HCT116 (cell line): ENCODE measurements at regions not wholly inside any gene's neighbourhood (a gene's known extent, or its start where the extent isn't known, plus 50 kb on each side); places are given as distances from the start of the nearest gene placed in this dataset.

Source experiments
- ATAC-seq: fragments of 200-7000 bp; cut with Tn5 transposase; 2 replicates; pipeline ENCODE4 v1.9.1; 2020; ENCODE audit warnings: mild to moderate bottlenecking, moderate library complexity
- BruUV-seq: library from RNA; stranded (reverse); fragments of 400-500 nt; replicated peaks from 2 replicates; lab custom pipeline; 2021; lab: Mats Ljungman, UMichigan
- CTCF ChIA-PET: fragments of 300-600 bp; sonication (Branson Sonifier 250); formaldehyde crosslinking; loops from one replicate; lab custom pipeline; 2021; ENCODE audit warnings: antibody characterized with exemption; lab: Charles Lee
- POLR2A ChIA-PET: fragments of 300-600, 350-600 bp; sonication (Branson Sonifier 250); formaldehyde crosslinking; loops from one replicate; lab custom pipeline; 2021; ENCODE audit warnings: antibody characterized with exemption; lab: Charles Lee
- RAD21 ChIA-PET, 2 experiments: fragments of 300-600 bp; sonication (Branson Sonifier 250); formaldehyde crosslinking; loops; one replicate each; lab custom pipeline; 2023; ENCODE audit warnings: low total read pairs in 2 of 2; ENCODE audit not compliant: uncharacterized antibody in 2 of 2, unreplicated experiment in 2 of 2, low non-redundant PET in 1 of 2; lab: Charles Lee
- DNase-seq: peaks from one replicate; pipeline ENCODE4 v3.0.0-alpha.2; 2010; ENCODE audit warnings: low read depth, low spot score
- H2AFZ ChIP-seq: fragments of 200-600 bp; shearing (Covaris generic), sonication (generic); 2 replicates; pipeline ENCODE4 v1.6.1; 2017; ENCODE audit warnings: low read depth, mixed run types, mixed read lengths, antibody characterized with exemption, low read length; ENCODE audit not compliant: poor library complexity, severe bottlenecking
- H3K27ac ChIP-seq: 2 replicates; pipeline ENCODE4 v1.5.1; 2012; ENCODE audit warnings: low read depth, low read length
- H3K27me3 ChIP-seq: fragments of 200-600 bp; sonication (generic); 2 replicates; pipeline ENCODE4 v1.6.1; 2016; ENCODE audit warnings: mixed run types, low read length, mixed read lengths; ENCODE audit not compliant: insufficient read depth
- H3K36me3 ChIP-seq, 2 experiments: fragments of 200-500 bp in 1 of 2; fragments of 200-600 bp in 1 of 2; sonication (Bioruptor generic) in 1 of 2; sonication (generic) in 1 of 2; 2 replicates each; pipeline versions ENCODE4 v1.5.1 to v1.6.1; 2014 to 2016; ENCODE audit warnings: low read length in 2 of 2, inconsistent platforms in 1 of 2, mixed read lengths in 1 of 2, mixed run types in 1 of 2; ENCODE audit not compliant: insufficient read depth in 2 of 2, control insufficient read depth in 1 of 2
- H3K4me1 ChIP-seq, 2 experiments: fragments of 200-600 bp in 1 of 2; sonication (generic) in 1 of 2; 2 replicates each; pipeline versions ENCODE4 v1.5.1 to v1.6.1; 2012 to 2017; ENCODE audit warnings: low read length in 2 of 2, inconsistent platforms in 1 of 2, mild to moderate bottlenecking in 1 of 2, mixed read lengths in 1 of 2, mixed run types in 1 of 2, moderate library complexity in 1 of 2; ENCODE audit not compliant: insufficient read depth in 2 of 2, control insufficient read depth in 1 of 2
- H3K4me2 ChIP-seq: fragments of 200-600 bp; sonication (generic); 2 replicates; pipeline ENCODE4 v1.6.1; 2017; ENCODE audit warnings: mixed run types, low read length, mixed read lengths
- H3K4me3 ChIP-seq, 2 experiments: fragments of 200-600 bp in 1 of 2; sonication (generic) in 1 of 2; replicated peaks in 1 of 2; 2 replicates each; pipeline ENCODE4 v1.5.1; 2011 to 2016; ENCODE audit warnings: low read length in 2 of 2, control low read depth in 1 of 2, low read depth in 1 of 2, mild to moderate bottlenecking in 1 of 2, mixed read lengths in 1 of 2, mixed run types in 1 of 2
- H3K79me2 ChIP-seq: fragments of 200-600 bp; sonication (generic); 2 replicates; pipeline ENCODE4 v1.6.1; 2017; ENCODE audit warnings: mild to moderate bottlenecking, mixed run types, low read length, moderate library complexity, mixed read lengths; ENCODE audit not compliant: insufficient read depth
- H3K9ac ChIP-seq: fragments of 200-600 bp; sonication (generic); 2 replicates; pipeline ENCODE4 v1.6.1; 2016; ENCODE audit warnings: low read length, mixed read lengths
- H3K9me2 ChIP-seq: fragments of 200-600 bp; sonication (generic), shearing (Covaris generic); 2 replicates; pipeline ENCODE4 v1.6.1; 2017; ENCODE audit warnings: mixed run types, mild to moderate bottlenecking, moderate library complexity; ENCODE audit not compliant: insufficient read depth
- H3K9me3 ChIP-seq, 2 experiments: fragments of 200-500 bp in 1 of 2; fragments of 200-600 bp in 1 of 2; sonication (Bioruptor generic) in 1 of 2; sonication (generic) in 1 of 2; 2 replicates each; pipeline ENCODE4 v1.6.1; 2014 to 2017; ENCODE audit warnings: low read length in 2 of 2, mixed read lengths in 2 of 2, inconsistent platforms in 1 of 2, low read depth in 1 of 2, mild to moderate bottlenecking in 1 of 2, mixed run types in 1 of 2, moderate library complexity in 1 of 2; ENCODE audit not compliant: control insufficient read depth in 1 of 2, insufficient read depth in 1 of 2
- H4K20me1 ChIP-seq: fragments of 200-600 bp; sonication (generic), shearing (Covaris generic); 2 replicates; pipeline ENCODE4 v1.6.1; 2017; ENCODE audit warnings: mixed run types, mild to moderate bottlenecking, moderate library complexity; ENCODE audit not compliant: insufficient read depth
- EGR1 ChIP-seq: IDR thresholded peaks from 2 replicates; pipeline ENCODE4 v1.6.1; 2012; ENCODE audit warnings: low read depth
- EZH2 ChIP-seq: fragments of 200-600 bp; sonication (generic); IDR thresholded peaks from 2 replicates; pipeline ENCODE4 v1.6.1; 2017; ENCODE audit warnings: antibody characterized with exemption, mixed run types
- FOSL1 ChIP-seq: IDR thresholded peaks from 2 replicates; pipeline ENCODE4 v1.6.1; 2012; ENCODE audit warnings: low read depth
- TCF7L2 ChIP-seq: IDR thresholded peaks from 2 replicates; pipeline ENCODE4 v1.7.0; 2011; ENCODE audit warnings: borderline replicate concordance, inconsistent platforms; ENCODE audit not compliant: insufficient read depth, insufficient read length; ENCODE audit errors: extremely low read depth
- intact Hi-C: fragments of 100-400 bp; cut with micrococcal nuclease; formaldehyde crosslinking; loops from 2 replicates; pipeline ENCODE4 v1.10.0; 2022
- TF ChIP-seq, protein P1 (sequence below): IDR thresholded peaks from 2 replicates; pipeline ENCODE4 v1.6.1; 2012; ENCODE audit warnings: low read depth
- TF ChIP-seq, protein P2 (sequence below): IDR thresholded peaks from 2 replicates; pipeline ENCODE4 v1.6.1; 2011; ENCODE audit warnings: mild to moderate bottlenecking, low read length, moderate library complexity; ENCODE audit not compliant: insufficient replicate concordance; ENCODE audit errors: extremely low read depth

DNA sequence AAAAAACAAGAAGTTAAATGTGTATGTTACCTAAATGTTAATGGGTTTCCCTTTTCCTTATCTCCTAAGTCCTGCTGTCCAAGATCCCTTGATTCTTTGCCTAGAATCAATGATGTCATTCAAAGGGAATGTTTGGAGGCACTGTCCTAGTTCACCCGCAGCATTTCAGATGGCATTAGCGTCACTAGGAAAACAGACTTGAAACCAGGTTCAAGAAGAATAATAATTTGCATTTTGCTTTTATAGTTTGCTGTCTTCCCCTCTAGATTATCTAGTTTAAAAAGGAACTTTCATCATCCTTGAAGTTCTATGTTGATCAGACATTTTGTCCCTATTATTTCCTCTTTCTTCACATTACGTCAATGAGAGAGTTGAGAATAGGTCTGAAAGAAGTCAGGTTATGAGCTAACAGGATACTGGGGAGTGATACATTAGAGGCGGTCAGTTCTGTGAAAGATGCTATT, 234.1 kb upstream of the PGRMC2 start:
- CTCF ChIA-PET: interaction anchor here (0.8 kb wide), 1 partner anchor 68 kb away, joined by 3 read pairs; no protein-coding TSS in a partner anchor
- peak overlapping the region; percentile 8 for H2AFZ ChIP-seq
- POLR2A ChIA-PET: no interaction called here
- no peak overlapping the region for H3K27ac ChIP-seq
- no peaks in the 10 kb centered on the region for H3K79me2 ChIP-seq
- no peaks in the 10 kb centered on the region for H3K9me2 ChIP-seq
- no peaks in the 10 kb centered on the region for H3K9me3 ChIP-seq
- intact Hi-C loops: loop anchor here (5.0 kb wide), 1 partner anchor 234 kb away; the partner anchor contains the start of gene PGRMC2
- no peaks in the 10 kb centered on the region for H3K36me3 ChIP-seq
- no peaks in the 10 kb centered on the region for H4K20me1 ChIP-seq
- ATAC-seq (no peak), DNase-seq (no peak)
- no peak overlapping the region for H3K9ac ChIP-seq
- no TSS peak for BruUV-seq
- H3K27me3 ChIP-seq: no peaks in the 10 kb centered on the region
- peak overlapping the region; percentile 29; the same call in 1 of the 2 replicates for H3K4me2 ChIP-seq
- peaks cover 37 to 56% of the 10 kb centered on the region in 2 experiments for H3K4me1 ChIP-seq
- RAD21 ChIA-PET: no interaction called here
- no peak overlapping the region for H3K4me3 ChIP-seq
- no peak for TF ChIP-seq EZH2
- TF ChIP-seq EGR1: no peak
- TF ChIP-seq TCF7L2: no peak
- TF ChIP-seq, protein P1, sequence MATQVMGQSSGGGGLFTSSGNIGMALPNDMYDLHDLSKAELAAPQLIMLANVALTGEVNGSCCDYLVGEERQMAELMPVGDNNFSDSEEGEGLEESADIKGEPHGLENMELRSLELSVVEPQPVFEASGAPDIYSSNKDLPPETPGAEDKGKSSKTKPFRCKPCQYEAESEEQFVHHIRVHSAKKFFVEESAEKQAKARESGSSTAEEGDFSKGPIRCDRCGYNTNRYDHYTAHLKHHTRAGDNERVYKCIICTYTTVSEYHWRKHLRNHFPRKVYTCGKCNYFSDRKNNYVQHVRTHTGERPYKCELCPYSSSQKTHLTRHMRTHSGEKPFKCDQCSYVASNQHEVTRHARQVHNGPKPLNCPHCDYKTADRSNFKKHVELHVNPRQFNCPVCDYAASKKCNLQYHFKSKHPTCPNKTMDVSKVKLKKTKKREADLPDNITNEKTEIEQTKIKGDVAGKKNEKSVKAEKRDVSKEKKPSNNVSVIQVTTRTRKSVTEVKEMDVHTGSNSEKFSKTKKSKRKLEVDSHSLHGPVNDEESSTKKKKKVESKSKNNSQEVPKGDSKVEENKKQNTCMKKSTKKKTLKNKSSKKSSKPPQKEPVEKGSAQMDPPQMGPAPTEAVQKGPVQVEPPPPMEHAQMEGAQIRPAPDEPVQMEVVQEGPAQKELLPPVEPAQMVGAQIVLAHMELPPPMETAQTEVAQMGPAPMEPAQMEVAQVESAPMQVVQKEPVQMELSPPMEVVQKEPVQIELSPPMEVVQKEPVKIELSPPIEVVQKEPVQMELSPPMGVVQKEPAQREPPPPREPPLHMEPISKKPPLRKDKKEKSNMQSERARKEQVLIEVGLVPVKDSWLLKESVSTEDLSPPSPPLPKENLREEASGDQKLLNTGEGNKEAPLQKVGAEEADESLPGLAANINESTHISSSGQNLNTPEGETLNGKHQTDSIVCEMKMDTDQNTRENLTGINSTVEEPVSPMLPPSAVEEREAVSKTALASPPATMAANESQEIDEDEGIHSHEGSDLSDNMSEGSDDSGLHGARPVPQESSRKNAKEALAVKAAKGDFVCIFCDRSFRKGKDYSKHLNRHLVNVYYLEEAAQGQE: no peak
- TF ChIP-seq, protein P2, sequence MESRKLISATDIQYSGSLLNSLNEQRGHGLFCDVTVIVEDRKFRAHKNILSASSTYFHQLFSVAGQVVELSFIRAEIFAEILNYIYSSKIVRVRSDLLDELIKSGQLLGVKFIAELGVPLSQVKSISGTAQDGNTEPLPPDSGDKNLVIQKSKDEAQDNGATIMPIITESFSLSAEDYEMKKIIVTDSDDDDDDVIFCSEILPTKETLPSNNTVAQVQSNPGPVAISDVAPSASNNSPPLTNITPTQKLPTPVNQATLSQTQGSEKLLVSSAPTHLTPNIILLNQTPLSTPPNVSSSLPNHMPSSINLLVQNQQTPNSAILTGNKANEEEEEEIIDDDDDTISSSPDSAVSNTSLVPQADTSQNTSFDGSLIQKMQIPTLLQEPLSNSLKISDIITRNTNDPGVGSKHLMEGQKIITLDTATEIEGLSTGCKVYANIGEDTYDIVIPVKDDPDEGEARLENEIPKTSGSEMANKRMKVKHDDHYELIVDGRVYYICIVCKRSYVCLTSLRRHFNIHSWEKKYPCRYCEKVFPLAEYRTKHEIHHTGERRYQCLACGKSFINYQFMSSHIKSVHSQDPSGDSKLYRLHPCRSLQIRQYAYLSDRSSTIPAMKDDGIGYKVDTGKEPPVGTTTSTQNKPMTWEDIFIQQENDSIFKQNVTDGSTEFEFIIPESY: no peak
- no peak for TF ChIP-seq FOSL1
